Breast epithelium (tissue), 4 donors: ENCODE measurements at regions not wholly inside any gene's neighbourhood (a gene's known extent, or its start where the extent isn't known, plus 50 kb on each side); places are given as distances from the start of the nearest gene placed in this dataset.

Experiments
- DNase-seq, 2 donors: peaks; one replicate each; pipeline ENCODE4 v3.0.0-alpha.2; 2019; ENCODE audit warnings: low spot score in 2 of 2
- H3K27ac ChIP-seq, 2 donors: fragments of 200-600 bp; sonication (generic) in 1 of 2; one replicate each; pipeline ENCODE4 v1.5.1; 2016 to 2019; ENCODE audit warnings: mild to moderate bottlenecking in 1 of 2
- H3K27me3 ChIP-seq, 2 donors: fragments of 200-600 bp; sonication (generic) in 1 of 2; one replicate each; pipeline versions ENCODE4 v1.5.1 to v1.6.0; 2017 to 2019; ENCODE audit warnings: control low read depth in 1 of 2, mild to moderate bottlenecking in 1 of 2
- H3K36me3 ChIP-seq: fragments of 200-600 bp; one replicate; pipeline ENCODE4 v1.5.1; 2019
- H3K4me1 ChIP-seq, 2 donors: fragments of 200-600 bp; sonication (generic); one replicate each; pipeline ENCODE4 v1.5.1; 2016 to 2019; ENCODE audit warnings: control low read depth in 1 of 2
- H3K4me3 ChIP-seq, 3 donors: fragments of 200-600 bp; sonication (generic); 1 replicate in 2 of 3; 2 replicates in 1 of 3; pipeline ENCODE4 v1.5.1; 2016 to 2019; ENCODE audit warnings: mild to moderate bottlenecking in 3 of 3, moderate library complexity in 2 of 3
- H3K9me3 ChIP-seq, 2 donors: fragments of 200-600 bp; sonication (generic) in 1 of 2; one replicate each; pipeline ENCODE4 v1.5.1; 2016 to 2019; ENCODE audit warnings: control low read depth in 1 of 2
- CTCF ChIP-seq, 3 donors: fragments of 450-650 bp; IDR thresholded peaks; one replicate each; pipeline ENCODE4 v1.5.1; 2016 to 2017; ENCODE audit warnings: antibody characterized with exemption in 3 of 3, mild to moderate bottlenecking in 3 of 3, moderate library complexity in 3 of 3
- POLR2A ChIP-seq: fragments of 450-650 bp; IDR thresholded peaks from one replicate; pipeline ENCODE4 v1.6.1; 2016; ENCODE audit warnings: antibody characterized with exemption, mild to moderate bottlenecking, moderate library complexity
- POLR2AphosphoS5 ChIP-seq, 3 donors: sonication (generic); formaldehyde crosslinking; IDR thresholded peaks; one replicate each; pipeline ENCODE4 v1.6.1; 2017; ENCODE audit warnings: antibody characterized with exemption in 3 of 3
- intact Hi-C: fragments of 100-400 bp; cut with DNase I; formaldehyde crosslinking; loops from one replicate; pipeline ENCODE4 v1.15.1; 2023; ENCODE audit warnings: low total_unique reads

GRCh38 chr9:75649060-75649459 lies 241.4 kb upstream of the PCSK5 start:
- Histone ChIP-seq H3K9me3 (peaks cover 0 to 5% of the 10 kb centered on the region in 2 donors), H3K4me1 (no peaks in the 10 kb centered on the region), H3K27ac (no peak overlapping the region), H3K36me3 (no peaks in the 10 kb centered on the region), H3K27me3 (no peaks in the 10 kb centered on the region), H3K4me3 (no peak overlapping the region)
- intact Hi-C loops: no loop called here
- TF ChIP-seq POLR2A (no peak), POLR2AphosphoS5 (IDR thresholded peaks at IDR 0.05) (no peak), CTCF (IDR thresholded peaks at IDR 0.05) (no peak)
- no peak for DNase-seq

- Histone ChIP-seq H3K27ac (no peak overlapping the region), H3K4me3 (no peak overlapping the region), H3K27me3 (no peaks in the 10 kb centered on the region), H3K36me3 (no peaks in the 10 kb centered on the region), H3K9me3 (peaks cover 0 to 5% of the 10 kb centered on the region in 2 donors), H3K4me1 (no peaks in the 10 kb centered on the region)
- no peak for DNase-seq
- TF ChIP-seq POLR2A: no peak
- TF ChIP-seq CTCF (IDR thresholded peaks at IDR 0.05): no peak
- no peak for TF ChIP-seq POLR2AphosphoS5 (IDR thresholded peaks at IDR 0.05)
- intact Hi-C loops: no loop called here
These were observed 238.8 kb upstream of the PCSK5 start for GRCh38 chr9:75651709-75652108.

- no peak for TF ChIP-seq POLR2A
- TF ChIP-seq POLR2AphosphoS5 (IDR thresholded peaks at IDR 0.05): no peak
- no peak for TF ChIP-seq CTCF (IDR thresholded peaks at IDR 0.05)
These were observed 237.1 kb upstream of the PCSK5 start for GRCh38 chr9:75653335-75653734.

GRCh38 chr9:75653750-75654149 lies 236.7 kb upstream of the PCSK5 start:
- H3K9me3 ChIP-seq: peaks cover 0 to 4% of the 10 kb centered on the region in 2 donors
- DNase-seq: no peak
- H3K36me3 ChIP-seq: no peaks in the 10 kb centered on the region
- no peak for TF ChIP-seq POLR2AphosphoS5 (IDR thresholded peaks at IDR 0.05)
- no peak for TF ChIP-seq POLR2A
- no peak for TF ChIP-seq CTCF (IDR thresholded peaks at IDR 0.05)
- H3K4me1 ChIP-seq: no peaks in the 10 kb centered on the region
- intact Hi-C loops: no loop called here
- no peaks in the 10 kb centered on the region for H3K27me3 ChIP-seq
- no peak overlapping the region for H3K4me3 ChIP-seq
- no peak overlapping the region for H3K27ac ChIP-seq

More at GRCh38 chr9:75653335-75653734, 237.1 kb upstream of the PCSK5 start:
- Histone ChIP-seq H3K27ac (no peak overlapping the region), H3K27me3 (no peaks in the 10 kb centered on the region), H3K9me3 (peaks cover 0 to 5% of the 10 kb centered on the region in 2 donors), H3K4me1 (no peaks in the 10 kb centered on the region), H3K36me3 (no peaks in the 10 kb centered on the region), H3K4me3 (no peak overlapping the region)
- no peak for DNase-seq
- intact Hi-C loops: no loop called here

GRCh38 chr9:75657015-75657414 lies 233.5 kb upstream of the PCSK5 start:
- no peak overlapping the region for H3K4me3 ChIP-seq

More at GRCh38 chr9:75657015-75657414, 233.5 kb upstream of the PCSK5 start:
- Histone ChIP-seq H3K27me3 (no peaks in the 10 kb centered on the region), H3K27ac (no peak overlapping the region), H3K9me3 (no peaks in the 10 kb centered on the region), H3K4me1 (no peaks in the 10 kb centered on the region), H3K36me3 (no peaks in the 10 kb centered on the region)
- DNase-seq: no peak
- intact Hi-C loops: no loop called here
- TF ChIP-seq POLR2AphosphoS5 (IDR thresholded peaks at IDR 0.05): no peak
- TF ChIP-seq POLR2A: no peak
- TF ChIP-seq CTCF (IDR thresholded peaks at IDR 0.05): no peak
